H1 (cell line): ENCODE measurements at regions not wholly inside any gene's neighbourhood (a gene's known extent, or its start where the extent isn't known, plus 50 kb on each side); places are given as distances from the start of the nearest gene placed in this dataset.

Experiments used
- CTCF ChIA-PET: fragments of 300-600 bp; sonication (Branson Sonifier 250); formaldehyde crosslinking; loops from one replicate; lab custom pipeline; 2021; ENCODE audit not compliant: partially characterized antibody; lab: Charles Lee
- POLR2A ChIA-PET: fragments of 300-600 bp; sonication (Branson Sonifier 250); formaldehyde crosslinking; loops from one replicate; lab custom pipeline; 2021; ENCODE audit warnings: inconsistent platforms; ENCODE audit not compliant: partially characterized antibody; lab: Charles Lee
- DNase-seq, 2 experiments: peaks; one replicate each; pipeline versions ENCODE4 v3.0.0 to v3.0.0-alpha.2; 2010 to 2022; ENCODE audit warnings: low spot score in 2 of 2, low read depth in 1 of 2, mixed read lengths in 1 of 2
- FAIRE-seq: peaks from 2 replicates; lab custom pipeline; 2011; peaks lifted over from hg19 to GRCh38; lab: Jason Lieb, UNC
- H2AFZ ChIP-seq: 2 replicates; pipeline ENCODE4 v1.8.1; 2012; ENCODE audit warnings: low read length, inconsistent platforms
- H2AK5ac ChIP-seq: 2 replicates; pipeline ENCODE4 v1.6.1; 2013; ENCODE audit warnings: low read depth, low read length
- H2BK120ac ChIP-seq: replicated peaks from 2 replicates; pipeline ENCODE3; 2013; ENCODE audit warnings: low read depth, low read length, inconsistent platforms
- H2BK12ac ChIP-seq: 2 replicates; pipeline ENCODE4 v1.6.1; 2013; ENCODE audit warnings: low read depth, low read length
- H2BK15ac ChIP-seq: 2 replicates; pipeline ENCODE4 v1.6.1; 2013; ENCODE audit warnings: low read length
- H2BK20ac ChIP-seq: 2 replicates; pipeline ENCODE4 v1.6.1; 2013; ENCODE audit warnings: low read length
- H2BK5ac ChIP-seq: 2 replicates; pipeline ENCODE4 v1.6.1; 2013; ENCODE audit warnings: low read depth, low read length
- H3K14ac ChIP-seq: 2 replicates; pipeline ENCODE4 v1.6.1; 2013; ENCODE audit warnings: inconsistent platforms; ENCODE audit not compliant: insufficient read length
- H3K18ac ChIP-seq: 2 replicates; pipeline ENCODE4 v1.6.1; 2013; ENCODE audit warnings: low read length; ENCODE audit errors: extremely low read depth
- H3K23ac ChIP-seq: 2 replicates; pipeline ENCODE4 v1.6.1; 2013; ENCODE audit warnings: inconsistent platforms; ENCODE audit not compliant: insufficient read length
- H3K23me2 ChIP-seq: 2 replicates; pipeline ENCODE4 v1.6.1; 2013; ENCODE audit warnings: low read depth, low read length
- H3K27ac ChIP-seq: 2 replicates; pipeline ENCODE4 v1.6.1; 2011; ENCODE audit warnings: low read depth, low read length, inconsistent platforms
- H3K27me3 ChIP-seq, 4 experiments: replicated peaks in 1 of 4; 1 replicate in 1 of 4; 2 replicates in 3 of 4; pipeline versions ENCODE4 v1.6.1 to v1.8.1; 2011 to 2013; ENCODE audit warnings: low read length in 3 of 4, mild to moderate bottlenecking in 3 of 4, inconsistent platforms in 2 of 4, mixed read lengths in 2 of 4, moderate library complexity in 1 of 4; ENCODE audit not compliant: control insufficient read depth in 3 of 4, insufficient read depth in 3 of 4; ENCODE audit errors: extremely low read depth in 1 of 4
- H3K36me3 ChIP-seq, 4 experiments: 2 replicates each; pipeline versions ENCODE4 v1.6.1 to v1.8.1; 2011 to 2013; ENCODE audit warnings: mild to moderate bottlenecking in 4 of 4, low read length in 3 of 4, moderate library complexity in 2 of 4, control low read depth in 1 of 4, inconsistent platforms in 1 of 4; ENCODE audit not compliant: insufficient read depth in 4 of 4, control insufficient read depth in 2 of 4
- H3K4ac ChIP-seq: replicated peaks from 2 replicates; pipeline ENCODE3; 2013; ENCODE audit warnings: low read length, low read depth, mixed read lengths, inconsistent platforms; ENCODE audit not compliant: insufficient read length
- H3K4me1 ChIP-seq, 4 experiments: replicated peaks in 1 of 4; 1 replicate in 1 of 4; 2 replicates in 3 of 4; pipeline versions ENCODE4 v1.6.1 to v1.8.1; 2011 to 2013; ENCODE audit warnings: low read length in 3 of 4, inconsistent platforms in 2 of 4, mixed read lengths in 1 of 4; ENCODE audit not compliant: insufficient read depth in 4 of 4, control insufficient read depth in 3 of 4
- H3K4me2 ChIP-seq, 2 experiments: 2 replicates each; pipeline versions ENCODE4 v1.6.1 to v1.8.1; 2011 to 2013; ENCODE audit warnings: low read depth in 2 of 2, low read length in 2 of 2, control low read depth in 1 of 2, inconsistent platforms in 1 of 2, mild to moderate bottlenecking in 1 of 2; ENCODE audit not compliant: insufficient read depth in 1 of 2
- H3K4me3 ChIP-seq, 4 experiments: fragments of 200-600, 300-600 bp in 1 of 4; sonication (generic), shearing (Covaris generic), sonication (Bioruptor Twin) in 1 of 4; 2 replicates each; pipeline versions ENCODE4 v1.5.1 to v1.8.1; 2011 to 2016; ENCODE audit warnings: low read length in 4 of 4, low read depth in 3 of 4, control low read depth in 2 of 4, inconsistent platforms in 2 of 4, mild to moderate bottlenecking in 2 of 4, mixed read lengths in 1 of 4, moderate library complexity in 1 of 4; ENCODE audit not compliant: insufficient read depth in 2 of 4; ENCODE audit errors: extremely low read depth in 1 of 4
- H3K56ac ChIP-seq: replicated peaks from 2 replicates; pipeline ENCODE3; 2013; ENCODE audit warnings: low read depth, mild to moderate bottlenecking, mixed read lengths, low read length, inconsistent platforms; ENCODE audit not compliant: insufficient read length
- H3K79me1 ChIP-seq: 2 replicates; pipeline ENCODE4 v1.6.1; 2013; ENCODE audit warnings: low read depth, low read length, control low read depth
- H3K79me2 ChIP-seq, 2 experiments: 2 replicates each; pipeline versions ENCODE4 v1.6.1 to v1.8.1; 2012 to 2013; ENCODE audit warnings: low read length in 2 of 2, mild to moderate bottlenecking in 2 of 2, inconsistent platforms in 1 of 2; ENCODE audit not compliant: insufficient read depth in 2 of 2, control insufficient read depth in 1 of 2
- H3K9ac ChIP-seq, 4 experiments: replicated peaks in 1 of 4; 1 replicate in 1 of 4; 2 replicates in 3 of 4; pipeline versions ENCODE4 v1.6.1 to v1.8.1; 2011 to 2013; ENCODE audit warnings: low read depth in 3 of 4, low read length in 3 of 4, control low read depth in 2 of 4, mild to moderate bottlenecking in 2 of 4, moderate library complexity in 2 of 4, inconsistent platforms in 1 of 4; ENCODE audit errors: extremely low read depth in 1 of 4
- H3K9me3 ChIP-seq, 2 experiments: 2 replicates each; pipeline versions ENCODE4 v1.6.1 to v1.8.1; 2012 to 2013; ENCODE audit warnings: mild to moderate bottlenecking in 2 of 2, moderate library complexity in 2 of 2, control low read depth in 1 of 2, inconsistent platforms in 1 of 2, low read depth in 1 of 2, low read length in 1 of 2, mixed read lengths in 1 of 2; ENCODE audit not compliant: insufficient read depth in 2 of 2
- H4K20me1 ChIP-seq, 2 experiments: replicated peaks in 1 of 2; 2 replicates each; pipeline versions ENCODE3 to v1.8.1; 2011 to 2013; ENCODE audit warnings: inconsistent platforms in 2 of 2, low read length in 2 of 2, mild to moderate bottlenecking in 1 of 2; ENCODE audit not compliant: insufficient read depth in 2 of 2, control insufficient read depth in 1 of 2
- H4K5ac ChIP-seq: 2 replicates; pipeline ENCODE4 v1.6.1; 2013; ENCODE audit warnings: low read length, low read depth, mixed read lengths, inconsistent platforms; ENCODE audit not compliant: insufficient read length
- H4K8ac ChIP-seq: 2 replicates; pipeline ENCODE4 v1.8.0; 2013; ENCODE audit warnings: mild to moderate bottlenecking, moderate library complexity, low read length, inconsistent platforms; ENCODE audit not compliant: insufficient read depth; ENCODE audit errors: extremely low read depth
- H4K91ac ChIP-seq: replicated peaks from 2 replicates; pipeline ENCODE3; 2013; ENCODE audit warnings: low read length, mixed read lengths, inconsistent platforms; ENCODE audit not compliant: insufficient read length
- GTF2F1 ChIP-seq: IDR thresholded peaks from 2 replicates; pipeline ENCODE4 v1.6.1; 2012; ENCODE audit warnings: low read depth, low read length, improper control_type of control experiment, borderline replicate concordance
- HDAC6 ChIP-seq: IDR thresholded peaks from one replicate; pipeline ENCODE4 v1.7.1; 2012; ENCODE audit warnings: low read depth, mild to moderate bottlenecking, inconsistent platforms, low read length, moderate library complexity
- KDM5A ChIP-seq: fragments of 200-600 bp; IDR thresholded peaks from 2 replicates; pipeline ENCODE4 v1.7.1; 2012; ENCODE audit warnings: mild to moderate bottlenecking, low read length, inconsistent platforms, mixed read lengths
- WGBS, 2 experiments: shearing (Covaris generic) in 1 of 2; methylation state at CpG; one replicate each; pipeline versions ENCODE4 v1.1.6 to v1.1.7; 2013 to 2015; ENCODE audit warnings: low lambda C conversion rate in 2 of 2, mixed read lengths in 2 of 2, inconsistent platforms in 1 of 2, low coverage in 1 of 2, missing lambda C conversion rate in 1 of 2; ENCODE audit not compliant: insufficient replicate concordance in 2 of 2, insufficient coverage in 1 of 2, insufficient read length in 1 of 2; ENCODE audit errors: extremely low coverage in 1 of 2, missing lambda C conversion rate in 1 of 2; 5-methylcytosine and 5-hydroxymethylcytosine counted together

GRCh38 chr6:9361749-9362148 lies 926.4 kb upstream of the SLC35B3 start:
- Histone ChIP-seq H2BK5ac (no peak overlapping the region), H4K20me1 (no peaks in the 10 kb centered on the region), H3K27me3 (no peaks in the 10 kb centered on the region), H2BK15ac (no peak overlapping the region), H2BK12ac (no peak overlapping the region), H3K18ac (no peak overlapping the region), H4K8ac (no peak overlapping the region), H3K9me3 (0 out of 4 replicates have a peak, but pooled peaks cover 0 to 2% of the 10 kb centered on the region in 2 experiments), H3K79me1 (no peaks in the 10 kb centered on the region), H2BK120ac (no peak overlapping the region), H3K14ac (no peak overlapping the region), H3K4ac (no peak overlapping the region), H3K23ac (no peak overlapping the region), H3K9ac (no peak overlapping the region), H3K4me3 (no peak overlapping the region), H3K56ac (no peak overlapping the region), H2BK20ac (no peak overlapping the region), H3K79me2 (no peaks in the 10 kb centered on the region), H4K5ac (no peak overlapping the region), H2AFZ (no peak overlapping the region), H2AK5ac (no peak overlapping the region), H3K27ac (no peak overlapping the region), H3K36me3 (no peaks in the 10 kb centered on the region; a peak in 1 of 8 replicates), H4K91ac (no peak overlapping the region), H3K4me2 (no peak overlapping the region), H3K4me1 (no peaks in the 10 kb centered on the region), H3K23me2 (no peaks in the 10 kb centered on the region)
- no peak for FAIRE-seq
- CTCF ChIA-PET: no interaction called here
- no peak for DNase-seq
- POLR2A ChIA-PET: no interaction called here
- 91% methylated on average over 2 of the region's 2 CpGs; no CpG with 5 or more reads in 1 of the 2 experiments for WGBS, 2 experiments
- TF ChIP-seq HDAC6 (no peak), KDM5A (no peak), GTF2F1 (no peak)
